ENCODE measurements at regions not wholly inside any gene's neighbourhood (a gene's known extent, or its start where the extent isn't known, plus 50 kb on each side); places are given as distances from the start of the nearest gene placed in this dataset.

GRCh38 chr12:66837311-66837627 lies 158.4 kb upstream of the GRIP1 start:
- no peak overlapping the region for H2AK5ac ChIP-seq (ENCODE audit: low read length, severe bottlenecking)
- H3K4me3 ChIP-seq (ENCODE audit: insufficient read depth in 1 of 2, low read depth in 1 of 2, low read length in 2 of 2): no peak overlapping the region
- H2BK15ac ChIP-seq (ENCODE audit: low read depth, poor library complexity, severe bottlenecking): no peak overlapping the region
- DNase-seq: no peak
- H4K91ac ChIP-seq (ENCODE audit: low read length): no peak overlapping the region
- no peak overlapping the region for H2BK120ac ChIP-seq (ENCODE audit: low read depth, low read length)
- peaks cover 6% of the 10 kb centered on the region in 2 experiments for H3K27me3 ChIP-seq (ENCODE audit: control insufficient read depth in 1 of 2, insufficient read depth in 1 of 2, low read length in 2 of 2)
- H3K9me3 ChIP-seq (ENCODE audit: control insufficient read depth, low read length): no peaks in the 10 kb centered on the region
- H3K36me3 ChIP-seq (ENCODE audit: control insufficient read depth in 1 of 2, insufficient read depth in 2 of 2, low read depth in 1 of 2, low read length in 2 of 2): no peaks in the 10 kb centered on the region
- H3K4me1 ChIP-seq (ENCODE audit: control insufficient read depth, insufficient read depth, low read depth, low read length): no peaks in the 10 kb centered on the region
- no peak overlapping the region for H3K4ac ChIP-seq (ENCODE audit: low read depth in 1 of 2, low read length in 2 of 2)
- H3K9ac ChIP-seq (ENCODE audit: low read length): no peak overlapping the region
- no peak overlapping the region for H2AFZ ChIP-seq (ENCODE audit: low read depth, low read length)
- no peak overlapping the region for H3K27ac ChIP-seq (ENCODE audit: low read length, poor library complexity, severe bottlenecking)
- WGBS: 86% methylated on average over 1 of the region's 1 CpG
- H3K14ac ChIP-seq (ENCODE audit: low read length in 2 of 2): no peak overlapping the region
- no peak overlapping the region for H3K18ac ChIP-seq (ENCODE audit: low read depth in 1 of 2, low read length in 2 of 2)
- no peak overlapping the region for H2BK12ac ChIP-seq (ENCODE audit: low read length in 2 of 2)
- no peak overlapping the region for H4K8ac ChIP-seq (ENCODE audit: low read length)
- no peaks in the 10 kb centered on the region for H3K79me1 ChIP-seq (replicated peaks; ENCODE audit: low read length, poor library complexity, severe bottlenecking)
- H3K23ac ChIP-seq (ENCODE audit: low read length in 2 of 2): no peak overlapping the region
- H3K4me2 ChIP-seq (ENCODE audit: low read length, poor library complexity, severe bottlenecking): no peak overlapping the region
- H2BK5ac ChIP-seq (ENCODE audit: low read depth, low read length, poor library complexity, severe bottlenecking): no peak overlapping the region

DNA sequence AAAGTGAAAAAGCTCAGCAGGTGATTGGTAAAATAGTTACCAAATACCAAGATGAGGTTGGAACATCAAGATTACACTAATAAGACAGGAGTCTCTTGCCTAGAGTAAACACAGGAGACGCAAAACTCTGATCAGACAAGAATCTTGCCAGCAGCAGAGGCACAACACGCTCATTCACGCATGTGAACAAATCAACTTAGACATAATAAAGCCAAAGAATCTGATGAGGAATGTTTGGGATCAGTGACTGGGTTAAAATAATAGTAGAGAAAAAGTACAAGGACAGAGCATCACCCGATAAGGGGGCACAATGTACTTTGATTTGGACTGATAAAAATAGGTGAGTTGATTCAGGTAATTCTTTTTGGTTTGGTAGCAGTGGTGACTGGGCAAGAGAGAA lies 159.5 kb upstream of the GRIP1 start:
- no peak overlapping the region for H3K27ac ChIP-seq (ENCODE audit: low read length, poor library complexity, severe bottlenecking)
- H3K4ac ChIP-seq (ENCODE audit: low read depth in 1 of 2, low read length in 2 of 2): no peak overlapping the region
- H3K79me1 ChIP-seq (replicated peaks; ENCODE audit: low read length, poor library complexity, severe bottlenecking): no peaks in the 10 kb centered on the region
- no peak for DNase-seq
- H2AFZ ChIP-seq (ENCODE audit: low read depth, low read length): no peak overlapping the region
- peaks cover under 1 to 4% of the 10 kb centered on the region in 2 experiments for H3K27me3 ChIP-seq (ENCODE audit: control insufficient read depth in 1 of 2, insufficient read depth in 1 of 2, low read length in 2 of 2)
- no peak overlapping the region for H2BK12ac ChIP-seq (ENCODE audit: low read length in 2 of 2)
- H2BK5ac ChIP-seq (ENCODE audit: low read depth, low read length, poor library complexity, severe bottlenecking): no peak overlapping the region
- H3K14ac ChIP-seq (ENCODE audit: low read length in 2 of 2): no peak overlapping the region
- H3K4me2 ChIP-seq (ENCODE audit: low read length, poor library complexity, severe bottlenecking): no peak overlapping the region
- H2AK5ac ChIP-seq (ENCODE audit: low read length, severe bottlenecking): no peak overlapping the region
- no peaks in the 10 kb centered on the region for H3K9me3 ChIP-seq (ENCODE audit: control insufficient read depth, low read length)
- no peak overlapping the region for H3K9ac ChIP-seq (ENCODE audit: low read length)
- no peaks in the 10 kb centered on the region for H3K4me1 ChIP-seq (ENCODE audit: control insufficient read depth, insufficient read depth, low read depth, low read length)
- H3K4me3 ChIP-seq (ENCODE audit: insufficient read depth in 1 of 2, low read depth in 1 of 2, low read length in 2 of 2): no peak overlapping the region
- H4K8ac ChIP-seq (ENCODE audit: low read length): no peak overlapping the region
- H2BK120ac ChIP-seq (ENCODE audit: low read depth, low read length): no peak overlapping the region
- no peak overlapping the region for H4K91ac ChIP-seq (ENCODE audit: low read length)
- no peak overlapping the region for H3K18ac ChIP-seq (ENCODE audit: low read depth in 1 of 2, low read length in 2 of 2)
- no peak overlapping the region for H2BK15ac ChIP-seq (ENCODE audit: low read depth, poor library complexity, severe bottlenecking)
- 90% methylated on average over 2 of the region's 4 CpGs for WGBS
- no peak overlapping the region for H3K23ac ChIP-seq (ENCODE audit: low read length in 2 of 2)
- H3K36me3 ChIP-seq (ENCODE audit: control insufficient read depth in 1 of 2, insufficient read depth in 2 of 2, low read depth in 1 of 2, low read length in 2 of 2): no peaks in the 10 kb centered on the region

GRCh38 chr12:66848967-66849366 lies 170.1 kb upstream of the GRIP1 start:
- Histone ChIP-seq H3K4me1 (ENCODE audit: control insufficient read depth, insufficient read depth, low read depth, low read length) (no peaks in the 10 kb centered on the region), H3K4me3 (ENCODE audit: insufficient read depth in 1 of 2, low read depth in 1 of 2, low read length in 2 of 2) (no peak overlapping the region), H4K91ac (ENCODE audit: low read length) (no peak overlapping the region), H3K14ac (ENCODE audit: low read length in 2 of 2) (no peak overlapping the region), H3K4me2 (ENCODE audit: low read length, poor library complexity, severe bottlenecking) (no peak overlapping the region), H3K27ac (ENCODE audit: low read length, poor library complexity, severe bottlenecking) (no peak overlapping the region), H3K27me3 (ENCODE audit: control insufficient read depth in 1 of 2, insufficient read depth in 1 of 2, low read length in 2 of 2) (no peaks in the 10 kb centered on the region), H2BK5ac (ENCODE audit: low read depth, low read length, poor library complexity, severe bottlenecking) (no peak overlapping the region), H2BK120ac (ENCODE audit: low read depth, low read length) (no peak overlapping the region), H2BK12ac (ENCODE audit: low read length in 2 of 2) (no peak overlapping the region), H3K79me1 (replicated peaks; ENCODE audit: low read length, poor library complexity, severe bottlenecking) (no peaks in the 10 kb centered on the region), H2BK15ac (ENCODE audit: low read depth, poor library complexity, severe bottlenecking) (no peak overlapping the region), H3K18ac (ENCODE audit: low read depth in 1 of 2, low read length in 2 of 2) (no peak overlapping the region), H3K9ac (ENCODE audit: low read length) (no peak overlapping the region), H2AK5ac (ENCODE audit: low read length, severe bottlenecking) (no peak overlapping the region), H4K8ac (ENCODE audit: low read length) (no peak overlapping the region), H2AFZ (ENCODE audit: low read depth, low read length) (no peak overlapping the region), H3K36me3 (ENCODE audit: control insufficient read depth in 1 of 2, insufficient read depth in 2 of 2, low read depth in 1 of 2, low read length in 2 of 2) (no peaks in the 10 kb centered on the region), H3K23ac (ENCODE audit: low read length in 2 of 2) (no peak overlapping the region), H3K9me3 (ENCODE audit: control insufficient read depth, low read length) (no peaks in the 10 kb centered on the region), H3K4ac (ENCODE audit: low read depth in 1 of 2, low read length in 2 of 2) (no peak overlapping the region)
- WGBS: 98% methylated on average over 2 of the region's 2 CpGs
- no peak for DNase-seq

- Histone ChIP-seq H4K8ac (ENCODE audit: low read length) (no peak overlapping the region), H2BK12ac (ENCODE audit: low read length in 2 of 2) (no peak overlapping the region), H3K14ac (ENCODE audit: low read length in 2 of 2) (no peak overlapping the region), H3K4me1 (ENCODE audit: control insufficient read depth, insufficient read depth, low read depth, low read length) (no peaks in the 10 kb centered on the region), H2AFZ (ENCODE audit: low read depth, low read length) (no peak overlapping the region), H3K4ac (ENCODE audit: low read depth in 1 of 2, low read length in 2 of 2) (no peak overlapping the region), H3K36me3 (ENCODE audit: control insufficient read depth in 1 of 2, insufficient read depth in 2 of 2, low read depth in 1 of 2, low read length in 2 of 2) (no peaks in the 10 kb centered on the region), H3K9ac (ENCODE audit: low read length) (no peak overlapping the region), H3K4me2 (ENCODE audit: low read length, poor library complexity, severe bottlenecking) (no peak overlapping the region), H4K91ac (ENCODE audit: low read length) (no peak overlapping the region), H3K9me3 (ENCODE audit: control insufficient read depth, low read length) (no peaks in the 10 kb centered on the region), H3K79me1 (replicated peaks; ENCODE audit: low read length, poor library complexity, severe bottlenecking) (no peaks in the 10 kb centered on the region), H2AK5ac (ENCODE audit: low read length, severe bottlenecking) (no peak overlapping the region), H2BK120ac (ENCODE audit: low read depth, low read length) (no peak overlapping the region), H3K27ac (ENCODE audit: low read length, poor library complexity, severe bottlenecking) (no peak overlapping the region), H3K27me3 (ENCODE audit: control insufficient read depth in 1 of 2, insufficient read depth in 1 of 2, low read length in 2 of 2) (no peaks in the 10 kb centered on the region), H3K4me3 (ENCODE audit: insufficient read depth in 1 of 2, low read depth in 1 of 2, low read length in 2 of 2) (no peak overlapping the region), H3K23ac (ENCODE audit: low read length in 2 of 2) (no peak overlapping the region), H2BK15ac (ENCODE audit: low read depth, poor library complexity, severe bottlenecking) (no peak overlapping the region), H2BK5ac (ENCODE audit: low read depth, low read length, poor library complexity, severe bottlenecking) (no peak overlapping the region), H3K18ac (ENCODE audit: low read depth in 1 of 2, low read length in 2 of 2) (no peak overlapping the region)
- 86% methylated on average over 5 of the region's 5 CpGs for WGBS
- no peak for DNase-seq
Measured at GRCh38 chr12:66851134-66851533, 172.3 kb upstream of the GRIP1 start.
